GM19372 (cell line): ENCODE measurements at regions not wholly inside any gene's neighbourhood (a gene's known extent, or its start where the extent isn't known, plus 50 kb on each side); places are given as distances from the start of the nearest gene placed in this dataset.
"Not testable (repeated sequence)": the region's sequence is repeated elsewhere in the genome, so short reads cannot be mapped to it uniquely, and the experiment has no call there.

ENCODE experiments used
- ATAC-seq: cut with Tn5 transposase; IDR thresholded peaks from one replicate; pipeline ENCODE4 v1.9.1; 2021; ENCODE audit warnings: mild to moderate bottlenecking, low read depth, moderate library complexity; ENCODE audit not compliant: unreplicated experiment

DNA sequence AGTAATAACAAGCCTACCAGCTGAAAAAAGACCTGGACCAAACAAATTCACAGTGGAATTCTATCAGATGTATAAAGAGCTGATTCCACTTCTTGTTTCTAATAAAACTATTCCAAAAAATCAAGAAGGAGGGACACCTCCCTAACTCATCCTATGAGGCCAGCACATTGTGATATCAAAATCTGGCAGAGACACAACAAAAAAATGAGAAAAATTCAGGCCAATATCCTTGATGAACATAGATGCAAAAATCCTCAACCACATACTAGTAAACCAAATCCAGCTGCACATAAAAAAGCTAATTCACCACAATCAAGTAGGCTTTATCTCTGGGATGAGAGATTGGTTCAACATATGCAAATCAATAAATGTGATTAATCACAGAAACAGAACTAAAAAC lies 147.9 kb upstream of the NEIL3 start:
- no peak for ATAC-seq

DNA sequence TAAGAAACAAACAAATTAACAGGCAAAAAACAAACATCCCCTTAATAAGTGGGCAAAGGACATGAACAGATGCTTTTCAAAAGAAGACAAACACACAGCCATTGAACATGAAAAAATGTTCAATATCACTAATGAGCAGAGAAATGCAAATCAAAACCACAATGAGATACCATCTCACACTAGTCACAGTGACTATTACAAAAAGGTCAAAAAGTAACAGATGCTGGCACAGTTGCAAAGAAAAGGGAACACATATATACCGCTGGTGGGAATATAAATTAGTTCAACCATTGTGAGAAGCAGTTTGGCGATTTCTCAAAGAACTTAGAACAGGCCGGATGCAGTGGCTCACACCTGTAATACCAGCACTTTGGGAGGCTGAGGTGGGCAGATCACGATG lies 146.1 kb upstream of the NEIL3 start:
- no peak for ATAC-seq

DNA sequence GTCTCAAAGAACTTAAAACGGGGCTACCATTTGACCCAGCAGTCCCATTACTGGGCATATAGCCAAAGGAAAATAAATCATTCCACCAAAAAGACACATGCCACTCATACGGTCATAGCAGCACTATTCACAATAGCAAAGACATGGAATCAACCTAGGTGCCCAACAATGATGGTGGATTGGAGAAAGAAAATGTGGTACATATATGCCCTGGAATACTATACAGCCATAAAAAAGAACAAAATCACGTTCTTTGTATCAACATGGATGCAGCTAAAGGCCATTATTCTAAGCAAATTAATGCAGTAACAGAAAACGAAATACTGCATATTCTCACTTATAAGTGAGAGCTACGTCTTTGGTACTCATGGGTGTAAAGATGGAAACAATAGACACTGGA lies 138.1 kb upstream of the NEIL3 start:
- ATAC-seq = no peak

DNA sequence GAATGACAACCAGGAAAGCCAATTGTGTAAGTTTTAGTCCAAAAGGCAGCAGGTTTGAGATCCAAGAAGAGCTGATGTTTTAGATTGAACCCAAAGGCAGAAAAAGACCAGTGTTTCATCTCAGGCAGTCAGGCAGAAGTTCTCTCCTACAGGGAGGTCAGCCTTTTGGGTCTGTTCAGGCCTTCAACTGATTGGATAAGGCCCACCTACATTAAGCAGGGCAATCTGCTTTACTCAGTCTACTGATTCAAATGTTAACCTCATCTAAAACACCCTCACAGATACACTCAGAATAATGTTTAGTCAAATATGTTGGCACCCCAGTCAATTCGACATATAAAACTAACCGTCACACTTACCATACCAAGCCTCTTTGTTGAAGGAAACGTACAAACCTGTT lies 134.2 kb upstream of the NEIL3 start:
- ATAC-seq = no peak

DNA sequence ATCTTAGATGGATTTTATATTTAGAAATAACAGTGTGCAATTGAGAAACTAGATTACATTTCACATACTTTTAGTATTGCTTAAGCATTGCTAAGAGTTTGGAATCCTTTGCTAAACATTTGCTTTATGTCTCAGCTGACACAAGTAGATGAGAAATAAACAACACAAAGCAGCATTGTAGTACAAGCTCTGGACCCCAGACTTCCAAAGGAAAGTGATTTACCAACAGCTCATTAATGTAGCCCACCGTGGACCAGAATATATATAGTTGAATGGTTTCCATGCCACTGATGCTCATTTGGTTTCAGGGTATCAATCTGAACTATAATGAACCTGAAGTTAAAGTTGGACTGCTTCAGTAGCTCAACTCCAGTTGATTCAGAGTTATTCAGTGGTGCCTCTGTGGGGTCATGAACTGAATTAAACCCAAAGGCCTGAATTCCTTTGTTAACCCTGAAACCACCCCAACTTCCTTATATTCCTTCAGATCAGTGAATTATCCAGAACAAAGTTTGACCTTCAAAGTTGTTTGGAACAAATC lies 132.1 kb upstream of the NEIL3 start:
- no peak for ATAC-seq

DNA sequence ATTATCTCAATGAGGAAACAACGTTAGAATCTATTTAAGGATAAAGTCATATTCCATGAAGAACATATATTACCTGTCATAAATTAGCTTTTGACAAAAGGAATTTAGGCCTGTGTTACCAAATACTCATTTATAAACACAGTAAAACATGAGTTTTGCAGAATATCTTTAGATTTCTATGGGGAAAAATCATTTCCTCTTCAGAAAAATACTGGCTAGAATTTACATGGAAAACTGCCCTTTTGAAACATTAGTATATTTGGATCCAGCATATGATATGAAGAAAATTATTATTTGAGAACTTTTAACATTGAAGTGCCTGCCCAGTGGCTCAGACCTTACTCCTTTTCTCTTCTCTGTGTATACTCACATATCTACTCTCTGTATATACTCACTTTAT lies 131.4 kb upstream of the NEIL3 start:
- no peak for ATAC-seq

DNA sequence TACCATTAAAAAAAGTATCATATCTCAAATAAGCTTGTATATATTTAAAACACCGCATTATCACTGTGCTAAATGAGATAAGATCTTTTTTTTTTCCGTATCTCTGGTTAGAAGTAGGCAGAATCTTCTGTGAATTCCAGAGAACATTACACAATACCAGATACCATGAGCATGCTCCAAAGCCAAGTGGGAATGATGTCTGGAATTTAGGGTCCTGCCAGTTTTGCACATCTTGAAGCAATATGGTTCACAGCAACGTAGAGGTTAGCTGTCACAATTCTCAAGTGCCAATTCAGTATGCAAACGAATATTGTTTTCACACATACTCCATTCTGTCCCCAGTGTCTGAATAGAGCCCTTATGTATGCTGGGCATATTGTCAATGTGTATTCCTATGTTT lies 127.5 kb upstream of the NEIL3 start:
- ATAC-seq = no peak

DNA sequence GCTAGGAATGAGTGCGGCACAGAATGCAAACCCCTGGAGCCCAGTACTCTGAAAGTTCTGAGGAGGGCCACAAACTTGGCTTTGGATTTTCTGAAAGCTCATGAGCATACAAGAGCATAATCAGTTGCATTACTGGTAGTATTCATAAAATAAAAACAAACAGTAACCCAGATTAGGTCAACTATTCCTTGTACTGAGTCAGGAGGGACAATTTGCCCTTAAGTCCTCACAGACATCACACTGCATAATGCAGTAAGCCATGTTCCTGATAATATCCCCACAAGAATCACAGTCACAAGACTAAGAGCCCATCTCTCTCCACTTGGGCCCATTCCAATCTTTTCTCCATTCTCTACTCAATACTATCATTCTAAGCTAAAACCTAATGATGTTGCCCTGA lies 126.9 kb upstream of the NEIL3 start:
- ATAC-seq = no peak

DNA sequence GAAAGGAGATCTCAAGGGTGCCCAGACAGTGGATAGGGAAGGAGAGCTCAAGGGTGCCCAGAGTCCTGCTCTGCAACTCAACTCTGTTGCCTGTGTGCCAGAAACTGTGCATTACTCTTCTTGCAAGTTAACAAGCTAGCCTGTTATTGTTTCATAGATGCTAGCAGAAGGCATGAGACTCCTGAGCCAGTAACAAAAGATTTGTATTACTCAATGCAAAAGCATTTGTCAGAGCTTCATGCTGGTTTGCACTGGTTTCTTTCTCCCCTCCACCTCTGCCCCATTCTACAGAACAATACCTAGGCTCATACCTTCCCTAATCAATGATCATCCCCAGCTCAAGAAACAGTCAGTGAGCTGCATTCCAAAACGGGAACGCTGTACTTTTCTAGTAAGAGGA lies 124.5 kb upstream of the NEIL3 start:
- no peak for ATAC-seq

DNA sequence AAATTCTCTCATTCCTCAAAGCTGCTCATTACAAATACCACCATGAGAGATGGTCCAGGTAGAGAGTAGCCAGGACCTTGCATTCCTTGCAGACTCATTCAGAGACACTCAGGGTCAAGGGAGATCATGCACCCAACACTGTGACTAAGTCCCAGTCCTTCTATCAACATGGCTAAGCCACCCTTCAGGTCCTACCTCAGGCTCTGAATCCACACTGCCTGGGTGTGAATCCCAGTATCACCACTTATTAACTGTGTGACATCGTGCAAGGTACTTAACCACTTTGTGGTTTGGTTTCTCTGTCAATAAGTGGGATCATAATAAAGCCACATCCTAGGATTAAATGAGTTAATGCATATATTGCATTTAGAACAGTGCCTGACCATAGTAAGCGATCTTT lies 124.1 kb upstream of the NEIL3 start:
- no peak for ATAC-seq

DNA sequence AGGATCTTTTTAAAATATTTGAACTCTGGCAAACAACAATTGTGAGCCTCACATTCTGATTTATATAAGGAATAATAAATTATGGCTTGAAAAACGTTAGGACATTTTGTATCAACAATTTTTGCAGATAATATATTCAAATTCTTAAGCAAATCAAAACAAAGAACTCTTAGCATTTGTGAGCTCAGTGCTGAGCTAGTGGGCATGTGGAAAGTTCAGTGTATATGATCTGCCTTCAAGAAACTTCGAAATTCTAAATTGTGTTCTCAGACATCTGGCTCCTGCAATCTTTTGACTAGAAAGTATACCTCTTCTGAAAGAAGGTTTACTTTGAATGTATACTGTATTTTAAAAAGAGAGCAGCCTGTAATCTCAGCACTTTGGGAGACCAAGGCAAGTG lies 122.3 kb upstream of the NEIL3 start:
- ATAC-seq = no peak

DNA sequence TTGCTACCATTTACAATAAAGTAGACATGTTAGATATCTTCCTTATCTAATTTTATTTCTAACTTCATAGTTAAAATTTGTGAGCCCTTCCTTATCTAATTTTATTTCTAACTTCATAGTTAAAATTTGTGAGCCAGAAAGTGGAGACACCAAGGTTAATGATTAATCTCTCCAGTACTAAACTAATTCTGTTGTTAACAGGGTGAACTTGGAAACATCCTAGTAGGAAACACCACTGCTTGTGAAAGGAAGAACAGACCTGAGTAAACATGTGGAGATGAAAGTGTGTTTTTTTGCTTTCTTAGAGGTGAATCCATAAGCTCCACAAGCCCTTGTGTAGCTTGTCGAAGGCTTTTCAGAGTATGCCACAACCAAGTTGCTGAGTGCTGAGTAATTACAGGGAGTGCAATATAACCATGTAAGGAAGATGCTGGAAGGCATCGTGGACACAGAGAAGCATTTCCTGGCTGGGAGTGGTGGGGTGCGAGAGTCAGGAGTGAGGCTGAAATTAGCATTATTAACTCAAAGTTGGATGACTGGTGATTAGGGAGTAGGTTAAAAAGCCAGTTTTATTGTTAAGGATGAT lies 118.6 kb upstream of the NEIL3 start:
- no peak for ATAC-seq

DNA sequence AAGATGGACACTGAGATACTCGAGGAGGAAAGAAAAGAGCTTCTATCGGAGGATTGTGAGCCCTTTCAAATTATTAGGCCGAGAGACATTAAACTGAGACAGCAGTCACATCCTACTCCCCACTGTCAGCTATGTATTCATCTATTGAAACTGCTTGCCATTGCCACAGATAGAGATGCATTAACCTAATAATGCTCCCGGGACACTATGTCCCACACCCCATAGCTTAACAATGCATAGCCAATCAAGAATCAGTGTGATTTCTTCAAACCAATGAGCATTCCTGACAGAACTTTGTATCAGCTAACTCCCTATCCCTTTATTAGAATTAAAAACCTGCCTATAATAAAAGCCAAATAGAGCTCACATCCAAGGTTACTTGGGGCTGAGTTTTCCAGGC lies 118.1 kb upstream of the NEIL3 start:
- no peak for ATAC-seq

DNA sequence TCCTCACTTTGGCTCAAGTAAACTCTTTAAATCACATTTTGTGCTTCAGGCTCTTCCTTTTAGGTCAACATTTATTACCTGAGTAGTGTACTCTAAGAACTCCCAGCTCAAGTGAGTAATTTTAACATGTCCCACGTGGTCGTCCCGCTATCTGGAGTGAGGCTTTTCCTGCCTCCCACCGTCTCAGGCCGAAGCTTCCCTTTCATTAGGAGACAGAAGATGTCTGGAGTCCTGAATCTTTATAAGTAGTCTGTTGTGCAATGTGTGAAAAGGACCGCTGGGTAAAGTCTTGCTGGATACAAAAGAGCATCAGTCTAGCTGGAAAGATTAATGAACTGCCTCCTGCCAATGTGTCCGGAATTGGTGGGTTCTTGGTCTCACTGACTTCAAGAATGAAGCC lies 117.7 kb upstream of the NEIL3 start:
- no peak for ATAC-seq

DNA sequence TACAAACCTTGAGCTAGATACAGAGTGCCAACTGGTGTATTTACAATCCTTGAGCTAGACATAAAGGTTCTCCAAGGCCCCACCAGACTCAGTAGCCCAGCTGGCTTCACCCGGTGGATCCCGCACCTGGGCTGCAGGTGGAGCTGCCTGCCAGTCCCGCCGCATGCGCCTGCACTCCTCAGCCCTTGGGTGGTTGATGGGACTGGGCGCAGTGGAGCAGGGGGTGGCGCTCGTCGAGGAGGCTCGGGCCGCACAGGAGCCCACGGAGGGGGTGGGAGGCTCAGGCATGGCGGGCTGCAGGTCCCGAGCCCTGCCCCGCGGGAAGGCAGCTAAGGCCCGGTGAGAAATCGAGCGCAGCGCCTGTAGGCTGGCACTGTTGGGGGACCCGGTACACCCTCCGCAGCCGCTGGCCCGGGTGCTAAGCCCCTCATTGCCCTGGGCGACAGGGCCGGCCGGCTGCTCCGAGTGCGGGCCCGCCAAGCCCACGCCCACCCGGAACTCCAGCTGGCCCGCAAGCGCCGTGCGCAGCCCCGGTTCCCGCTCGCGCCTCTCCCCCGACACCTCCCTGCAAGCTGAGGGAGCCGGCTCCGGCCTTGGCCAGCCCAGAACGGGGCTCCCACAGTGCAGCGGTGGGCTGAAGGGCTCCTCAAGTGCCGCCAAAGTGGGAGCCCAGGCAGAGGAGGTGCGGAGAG lies 116.5 kb upstream of the NEIL3 start:
- not testable (repeated sequence) for ATAC-seq

DNA sequence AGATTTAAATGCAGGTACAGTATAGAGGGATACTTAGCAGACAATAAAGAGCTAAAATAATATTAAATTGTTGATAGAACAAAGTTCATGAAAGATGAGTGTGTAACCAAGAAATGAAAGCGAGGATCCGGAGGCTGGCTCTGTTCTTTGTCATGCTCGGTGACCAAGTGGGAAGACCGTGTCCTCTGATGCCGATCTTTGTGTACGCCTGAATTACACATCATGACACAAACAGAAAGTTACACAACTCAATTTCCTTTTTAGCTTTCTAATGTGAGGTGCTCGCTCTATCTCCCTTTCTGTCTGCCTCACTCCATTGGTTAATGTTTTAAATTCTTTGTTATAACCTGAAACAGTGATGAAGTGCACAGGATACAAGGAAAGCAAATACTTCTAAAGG lies 114.8 kb upstream of the NEIL3 start:
- ATAC-seq = no peak

DNA sequence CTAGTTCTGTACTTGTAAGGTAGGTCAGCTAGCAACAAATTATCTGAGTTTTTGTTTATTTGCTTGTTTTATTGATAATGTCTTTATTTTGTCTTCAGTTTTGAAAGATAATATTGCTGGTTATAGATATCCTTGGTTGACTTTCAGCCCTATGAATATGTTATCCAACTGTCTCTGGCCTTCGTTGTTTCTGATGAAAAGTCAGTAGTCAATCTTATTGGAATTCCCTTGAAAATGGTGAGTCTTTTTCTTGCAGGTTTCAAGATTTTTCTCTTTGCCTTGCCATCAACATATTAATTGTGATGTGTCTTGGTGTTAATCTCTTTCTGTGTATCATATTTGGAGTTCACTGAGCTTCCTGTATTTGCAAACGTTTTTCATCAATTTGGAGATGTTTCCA lies 113.1 kb upstream of the NEIL3 start:
- no peak for ATAC-seq

DNA sequence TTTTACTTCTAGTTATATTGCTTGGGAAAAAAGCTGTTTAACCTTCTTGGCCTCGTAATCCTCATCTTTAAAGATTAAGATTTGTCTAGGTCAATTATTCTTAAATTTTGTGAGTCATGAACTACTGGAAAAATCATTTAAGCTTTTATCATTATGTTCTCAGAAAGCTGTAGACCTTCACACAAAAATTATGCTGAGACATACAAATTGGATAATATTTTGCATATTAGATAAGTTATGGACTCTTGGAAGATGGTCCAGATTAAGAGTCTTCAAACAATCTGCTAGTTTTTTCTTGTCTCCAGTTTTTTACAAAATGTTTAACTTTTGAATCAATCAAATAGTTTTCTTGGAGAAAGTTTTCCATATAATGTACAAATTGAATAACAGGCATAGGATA lies 108.1 kb upstream of the NEIL3 start:
- ATAC-seq = no peak

DNA sequence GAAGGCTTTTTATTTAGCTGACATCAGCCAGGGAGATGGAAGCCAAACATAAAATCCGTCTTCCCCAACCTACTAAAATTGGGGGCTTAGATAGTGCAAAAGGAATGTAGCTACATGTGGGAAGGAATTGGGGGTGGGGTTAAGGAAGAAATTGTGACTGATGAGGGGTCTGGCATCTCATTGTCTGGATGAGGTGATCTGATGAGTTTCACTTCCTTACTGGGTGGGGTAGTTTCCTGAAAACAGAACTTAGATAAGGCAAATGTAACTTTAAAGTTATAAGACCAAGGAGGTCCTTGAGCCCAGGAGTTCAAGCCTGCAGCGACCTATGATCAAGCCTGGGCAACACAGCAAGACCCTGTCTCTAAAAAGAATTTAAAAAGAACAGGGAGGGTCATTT lies 105.5 kb upstream of the NEIL3 start:
- no peak for ATAC-seq

DNA sequence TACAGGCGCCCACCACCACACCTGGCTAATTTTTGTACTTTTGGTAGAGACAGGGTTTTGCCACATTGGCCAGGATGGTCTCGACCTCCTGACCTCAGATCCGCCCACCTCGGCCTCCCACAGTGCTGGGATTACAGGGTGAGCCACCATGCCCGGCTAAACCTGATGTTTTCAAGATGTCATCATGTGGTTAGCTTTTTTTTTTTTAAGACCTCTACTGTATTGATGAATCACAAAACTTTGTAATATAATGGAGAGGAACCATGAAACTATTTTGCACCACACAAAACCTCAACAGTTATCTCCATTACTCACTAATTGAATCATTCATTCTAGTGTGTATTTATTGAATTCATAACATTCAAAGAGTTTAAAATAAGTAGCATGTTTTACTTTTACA lies 94.7 kb upstream of the NEIL3 start:
- ATAC-seq = no peak

DNA sequence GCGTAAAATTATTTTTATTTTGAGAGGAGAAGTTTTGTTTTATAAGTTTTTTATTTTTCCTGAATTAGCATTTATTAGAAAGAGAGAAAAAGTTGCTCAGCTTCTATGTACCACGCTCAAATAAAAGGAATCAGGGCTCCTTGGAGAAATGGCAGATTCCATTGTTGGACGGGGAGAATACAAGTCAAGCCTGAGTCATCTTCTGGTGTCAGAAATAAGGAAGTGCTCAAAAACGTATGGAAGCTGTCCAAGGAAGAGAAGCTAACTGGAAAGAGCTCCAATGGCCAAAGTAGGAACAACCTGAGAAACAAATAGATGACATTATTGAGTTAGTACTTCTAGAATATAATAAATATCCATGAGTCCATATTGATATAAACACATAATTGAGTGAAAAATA lies 89.3 kb upstream of the NEIL3 start:
- ATAC-seq = no peak

DNA sequence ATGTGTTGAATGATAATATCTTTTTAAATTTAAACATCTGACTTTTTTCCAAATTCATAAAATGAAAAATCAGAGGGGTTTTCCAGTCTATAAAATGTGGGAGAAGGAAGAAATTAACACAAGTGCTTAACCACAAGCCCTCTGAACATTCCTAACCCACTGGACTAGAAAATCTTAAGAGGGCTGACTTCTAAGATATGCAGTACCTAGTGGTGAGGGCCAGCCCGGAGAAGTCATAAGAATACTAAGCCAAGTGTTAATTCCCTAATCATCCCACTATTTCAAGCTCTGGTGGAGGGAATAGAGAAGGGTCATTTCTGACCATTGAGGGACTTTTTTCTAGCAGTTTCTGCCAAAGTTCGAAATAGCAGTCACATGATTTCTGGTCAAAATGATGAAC lies 86.9 kb upstream of the NEIL3 start:
- ATAC-seq = no peak

DNA sequence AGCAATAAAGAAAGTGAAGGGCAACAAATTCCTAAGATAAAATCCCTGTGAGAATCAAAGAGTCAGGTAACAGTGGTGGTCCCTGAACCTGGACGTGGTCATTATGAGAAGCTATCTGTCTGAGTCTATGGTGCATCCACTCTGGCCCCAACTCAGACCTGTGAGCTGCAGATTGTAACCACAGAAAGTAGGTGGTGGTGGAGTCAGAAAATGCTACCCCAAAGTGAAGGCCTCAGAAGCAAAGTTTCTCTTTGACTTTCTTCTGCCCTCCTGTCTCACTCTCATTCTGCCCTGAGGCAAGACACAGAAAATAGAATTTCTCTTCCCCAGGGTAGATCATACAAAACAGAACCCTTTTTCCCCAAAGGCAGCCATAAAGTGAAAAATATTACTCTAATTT lies 84.1 kb upstream of the NEIL3 start:
- peak; percentile 80 for ATAC-seq
